AG08396 (cell line): ENCODE measurements at regions not wholly inside any gene's neighbourhood (a gene's known extent, or its start where the extent isn't known, plus 50 kb on each side); places are given as distances from the start of the nearest gene placed in this dataset.

Source experiments
- DNase-seq: peaks from one replicate; pipeline ENCODE4 v3.0.0; 2012; ENCODE audit warnings: low spot score, mixed read lengths

GRCh38 chr14:95382747-95383146 is 63.0 kb upstream of the CLMN start:
- DNase-seq = no peak

GRCh38 chr14:95381726-95382125 is 62.0 kb upstream of the CLMN start:
- no peak for DNase-seq

- no peak for DNase-seq
These were observed 60.8 kb upstream of the CLMN start for GRCh38 chr14:95380350-95381042.

GRCh38 chr14:95379634-95380033 is 59.9 kb upstream of the CLMN start:
- no peak for DNase-seq

- no peak for DNase-seq
These were observed 55.9 kb upstream of the CLMN start for GRCh38 chr14:95375539-95376109.

- no peak for DNase-seq
These were observed 54.7 kb upstream of the CLMN start for GRCh38 chr14:95374239-95374997.

GRCh38 chr14:95370076-95370475 is 50.4 kb upstream of the CLMN start:
- DNase-seq = no peak
